NCI-H345 treated with DMSO at 0.1 percent for 48 hours (cell line): ENCODE measurements at regions not wholly inside any gene's neighbourhood (a gene's known extent, or its start where the extent isn't known, plus 50 kb on each side); places are given as distances from the start of the nearest gene placed in this dataset.

Source experiments
- DNase-seq: peaks from one replicate; lab custom pipeline; 2025; ENCODE audit not compliant: unreplicated experiment; lab: John Stamatoyannopoulos, UW

GRCh38 chr3:161987933-161988332 lies 491.3 kb downstream of the OTOL1 start:
- DNase-seq: no peak

- DNase-seq: no peak
Measured at GRCh38 chr3:161989012-161989411, 492.4 kb downstream of the OTOL1 start.

- no peak for DNase-seq
Measured at GRCh38 chr3:161990036-161990435, 493.4 kb downstream of the OTOL1 start.

GRCh38 chr3:161991901-161992540 lies 495.4 kb downstream of the OTOL1 start:
- DNase-seq: no peak

- no peak for DNase-seq
Measured at GRCh38 chr3:161999846-162000245, 503.2 kb downstream of the OTOL1 start.

GRCh38 chr3:162007722-162008121 lies 511.1 kb downstream of the OTOL1 start:
- no peak for DNase-seq

- DNase-seq: no peak
Measured at GRCh38 chr3:162012633-162013032, 516.0 kb downstream of the OTOL1 start.

- no peak for DNase-seq
Measured at GRCh38 chr3:162014284-162014683, 517.7 kb downstream of the OTOL1 start.

- DNase-seq: no peak
Measured at GRCh38 chr3:162015856-162016255, 519.2 kb downstream of the OTOL1 start.

GRCh38 chr3:162019817-162020216 lies 523.2 kb downstream of the OTOL1 start:
- no peak for DNase-seq

- no peak for DNase-seq
Measured at GRCh38 chr3:162021206-162021605, 524.6 kb downstream of the OTOL1 start.

GRCh38 chr3:162022911-162023310 lies 526.3 kb downstream of the OTOL1 start:
- DNase-seq: no peak

- no peak for DNase-seq
Measured at GRCh38 chr3:162029736-162030135, 533.1 kb downstream of the OTOL1 start.

- DNase-seq: no peak
Measured at GRCh38 chr3:162034368-162034767, 537.8 kb downstream of the OTOL1 start.

GRCh38 chr3:162041622-162042021 lies 545.0 kb downstream of the OTOL1 start:
- no peak for DNase-seq

GRCh38 chr3:162052636-162053035 lies 556.0 kb downstream of the OTOL1 start:
- DNase-seq: no peak

- no peak for DNase-seq
Measured at GRCh38 chr3:162072656-162073164, 576.1 kb downstream of the OTOL1 start.

- DNase-seq: no peak
Measured at GRCh38 chr3:162073422-162073975, 576.9 kb downstream of the OTOL1 start.

- no peak for DNase-seq
Measured at GRCh38 chr3:162077108-162077507, 580.5 kb downstream of the OTOL1 start.

GRCh38 chr3:162082516-162082915 lies 585.9 kb downstream of the OTOL1 start:
- DNase-seq: no peak

GRCh38 chr3:162087361-162087760 lies 590.8 kb downstream of the OTOL1 start:
- DNase-seq: no peak

- no peak for DNase-seq
Measured at GRCh38 chr3:162092751-162093150, 596.1 kb downstream of the OTOL1 start.

GRCh38 chr3:162094301-162094700 lies 597.7 kb downstream of the OTOL1 start:
- DNase-seq: no peak
